GM23338 (cell line): ENCODE measurements at regions not wholly inside any gene's neighbourhood (a gene's known extent, or its start where the extent isn't known, plus 50 kb on each side); places are given as distances from the start of the nearest gene placed in this dataset.

ENCODE experiments used
- ATAC-seq: fragments of 200-7000 bp; cut with Tn5 transposase; 3 replicates; pipeline ENCODE4 v1.9.1; 2020
- DNase-seq: peaks from one replicate; pipeline ENCODE4 v3.0.0-alpha.2; 2015; ENCODE audit warnings: low spot score
- H2AFZ ChIP-seq: fragments of 200-600 bp; sonication (generic); 2 replicates; pipeline ENCODE4 v1.8.0; 2016; ENCODE audit warnings: antibody characterized with exemption, mild to moderate bottlenecking, moderate library complexity
- H3F3A ChIP-seq: fragments of 200-600 bp; sonication (generic); replicated peaks from 2 replicates; pipeline ENCODE4 v1.8.0; 2017; ENCODE audit warnings: antibody characterized with exemption, mixed run types, low read depth
- H3K27ac ChIP-seq: fragments of 200-600 bp; sonication (generic); 2 replicates; pipeline ENCODE4 v1.6.1; 2016; ENCODE audit warnings: low read depth
- H3K27me3 ChIP-seq: fragments of 200-600 bp; sonication (generic); 2 replicates; pipeline ENCODE4 v1.8.0; 2016; ENCODE audit warnings: mild to moderate bottlenecking, mixed run types, moderate library complexity; ENCODE audit not compliant: insufficient read depth
- H3K36me3 ChIP-seq: fragments of 200-600 bp; sonication (generic); 2 replicates; pipeline ENCODE4 v1.8.0; 2016; ENCODE audit warnings: mild to moderate bottlenecking; ENCODE audit not compliant: insufficient read depth
- H3K4me1 ChIP-seq: fragments of 200-600 bp; sonication (generic); 2 replicates; pipeline ENCODE4 v1.8.0; 2016; ENCODE audit warnings: mild to moderate bottlenecking, moderate library complexity; ENCODE audit not compliant: insufficient read depth
- H3K4me2 ChIP-seq: fragments of 200-600 bp; sonication (generic); 2 replicates; pipeline ENCODE4 v1.7.1; 2017; ENCODE audit warnings: mixed run types
- H3K4me3 ChIP-seq: fragments of 200-600 bp; sonication (generic); 2 replicates; pipeline ENCODE4 v1.6.1; 2016; ENCODE audit warnings: mixed run types
- H3K79me2 ChIP-seq: fragments of 200-600 bp; sonication (generic); replicated peaks from 2 replicates; pipeline ENCODE4 v1.8.0; 2017; ENCODE audit warnings: mild to moderate bottlenecking; ENCODE audit not compliant: insufficient read depth
- H3K9me2 ChIP-seq: fragments of 200-600 bp; sonication (generic); 2 replicates; pipeline ENCODE4 v1.8.0; 2017; ENCODE audit not compliant: insufficient read depth
- H4K20me1 ChIP-seq: fragments of 200-600 bp; sonication (generic); replicated peaks from 2 replicates; pipeline ENCODE4 v1.8.0; 2017; ENCODE audit warnings: mild to moderate bottlenecking; ENCODE audit not compliant: insufficient read depth
- H3K27ac Mint-ChIP-seq: 2 replicates; pipeline ENCODE4 v1.8.0; 2020; ENCODE audit warnings: inconsistent platforms, mild to moderate bottlenecking, moderate library complexity, mixed read lengths
- H3K27me3 Mint-ChIP-seq: 3 replicates; pipeline ENCODE4 v1.8.0; 2022; ENCODE audit warnings: low read depth, mild to moderate bottlenecking, moderate library complexity, mixed read lengths, inconsistent platforms; ENCODE audit not compliant: insufficient read depth, poor library complexity
- H3K36me3 Mint-ChIP-seq: 3 replicates; pipeline ENCODE4 v1.8.0; 2021; ENCODE audit warnings: low read depth, mild to moderate bottlenecking, inconsistent platforms, moderate library complexity, mixed read lengths
- H3K4me1 Mint-ChIP-seq: 3 replicates; pipeline ENCODE4 v1.8.0; 2020; ENCODE audit warnings: mild to moderate bottlenecking, inconsistent platforms, mixed read lengths
- H3K4me3 Mint-ChIP-seq: 3 replicates; pipeline ENCODE4 v1.8.0; 2021; ENCODE audit warnings: moderate library complexity, mild to moderate bottlenecking, inconsistent platforms, mixed read lengths
- H3K9me3 Mint-ChIP-seq: 3 replicates; pipeline ENCODE4 v1.8.0; 2020; ENCODE audit warnings: moderate library complexity, mild to moderate bottlenecking, inconsistent platforms, mixed read lengths
- CREB1 ChIP-seq: fragments of 250-450 bp; sonication (Bioruptor Pico); IDR thresholded peaks from 2 replicates; pipeline ENCODE4 v1.5.0; 2020; ENCODE audit warnings: low read depth, mild to moderate bottlenecking, moderate library complexity
- EZH2 ChIP-seq: fragments of 200-600 bp; sonication (generic); IDR thresholded peaks from one replicate; pipeline ENCODE4 v1.8.0; 2017; ENCODE audit warnings: antibody characterized with exemption, mild to moderate bottlenecking, low read depth; ENCODE audit not compliant: unreplicated experiment
- EZH2phosphoT487 ChIP-seq: fragments of 200-600 bp; sonication (generic); IDR thresholded peaks from one replicate; pipeline ENCODE4 v1.8.1; 2018; ENCODE audit warnings: antibody characterized with exemption; ENCODE audit not compliant: unreplicated experiment
- JUNB ChIP-seq: IDR thresholded peaks from one replicate; pipeline ENCODE4 v1.6.1; 2016; ENCODE audit warnings: antibody characterized with exemption; ENCODE audit not compliant: unreplicated experiment
- NANOG ChIP-seq: IDR thresholded peaks from 2 replicates; pipeline ENCODE4 v1.6.1; 2016; ENCODE audit warnings: antibody characterized with exemption, borderline replicate concordance
- POLR2AphosphoS5 ChIP-seq: IDR thresholded peaks from 2 replicates; pipeline ENCODE4 v1.6.1; 2016; ENCODE audit warnings: antibody characterized with exemption, low read depth
- STAT1 ChIP-seq: IDR thresholded peaks from one replicate; pipeline ENCODE4 v1.6.1; 2016; ENCODE audit warnings: antibody characterized with exemption; ENCODE audit not compliant: unreplicated experiment
- ZNF114 ChIP-seq: fragments of 250-450 bp; sonication (Bioruptor Pico); IDR thresholded peaks from 2 replicates; pipeline ENCODE4 v1.5.0; 2020; ENCODE audit warnings: mild to moderate bottlenecking, moderate library complexity
- ZNF331 ChIP-seq: fragments of 250-450 bp; sonication (Bioruptor Pico); IDR thresholded peaks from 2 replicates; pipeline ENCODE4 v1.5.0; 2020; ENCODE audit warnings: low read depth, mild to moderate bottlenecking, moderate library complexity
- TF ChIP-seq, protein P1 (sequence below), 2 experiments: fragments of 200-600 bp in 1 of 2; sonication (generic) in 1 of 2; conservative IDR thresholded peaks; 2 replicates each; pipeline versions ENCODE4 v1.5.1 to v1.6.1; 2016 to 2017; ENCODE audit warnings: antibody characterized with exemption in 2 of 2, low read depth in 2 of 2, mild to moderate bottlenecking in 2 of 2, moderate library complexity in 1 of 2
- TF ChIP-seq, protein P2 (sequence below): IDR thresholded peaks from 2 replicates; pipeline ENCODE4 v1.6.1; 2016; ENCODE audit warnings: antibody characterized with exemption
- TF ChIP-seq, protein P3 (sequence below): IDR thresholded peaks from one replicate; pipeline ENCODE4 v1.6.1; 2018; ENCODE audit warnings: antibody characterized with exemption; ENCODE audit not compliant: unreplicated experiment
- TF ChIP-seq, protein P4 (sequence below): fragments of 250-450 bp; sonication (Bioruptor Pico); IDR thresholded peaks from 2 replicates; pipeline ENCODE4 v1.5.0; 2020; ENCODE audit warnings: mild to moderate bottlenecking, moderate library complexity

GRCh38 chr4:134141728-134142127, 59.9 kb downstream of the PABPC4L start:
- no peak overlapping the region for H3K27ac ChIP-seq
- peaks cover 5% of the 10 kb centered on the region; the same call in 2 of the 3 replicates for H3K9me3 Mint-ChIP-seq
- H3K36me3 Mint-ChIP-seq, result peaks cover 5% of the 10 kb centered on the region; the same call in 2 of the 3 replicates
- no peaks in the 10 kb centered on the region for H3K9me2 ChIP-seq
- no peaks in the 10 kb centered on the region for H3F3A ChIP-seq
- no peak for TF ChIP-seq EZH2phosphoT487
- TF ChIP-seq, protein P1, sequence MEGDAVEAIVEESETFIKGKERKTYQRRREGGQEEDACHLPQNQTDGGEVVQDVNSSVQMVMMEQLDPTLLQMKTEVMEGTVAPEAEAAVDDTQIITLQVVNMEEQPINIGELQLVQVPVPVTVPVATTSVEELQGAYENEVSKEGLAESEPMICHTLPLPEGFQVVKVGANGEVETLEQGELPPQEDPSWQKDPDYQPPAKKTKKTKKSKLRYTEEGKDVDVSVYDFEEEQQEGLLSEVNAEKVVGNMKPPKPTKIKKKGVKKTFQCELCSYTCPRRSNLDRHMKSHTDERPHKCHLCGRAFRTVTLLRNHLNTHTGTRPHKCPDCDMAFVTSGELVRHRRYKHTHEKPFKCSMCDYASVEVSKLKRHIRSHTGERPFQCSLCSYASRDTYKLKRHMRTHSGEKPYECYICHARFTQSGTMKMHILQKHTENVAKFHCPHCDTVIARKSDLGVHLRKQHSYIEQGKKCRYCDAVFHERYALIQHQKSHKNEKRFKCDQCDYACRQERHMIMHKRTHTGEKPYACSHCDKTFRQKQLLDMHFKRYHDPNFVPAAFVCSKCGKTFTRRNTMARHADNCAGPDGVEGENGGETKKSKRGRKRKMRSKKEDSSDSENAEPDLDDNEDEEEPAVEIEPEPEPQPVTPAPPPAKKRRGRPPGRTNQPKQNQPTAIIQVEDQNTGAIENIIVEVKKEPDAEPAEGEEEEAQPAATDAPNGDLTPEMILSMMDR (conservative IDR thresholded peaks at IDR 0.05; ENCODE audit: low read depth in 2 of 2), result no peak
- no peak for TF ChIP-seq ZNF331 (CRISPR knock-in tag)
- no peak for TF ChIP-seq CREB1 (CRISPR knock-in tag)
- no peak for TF ChIP-seq EZH2
- TF ChIP-seq, protein P2, sequence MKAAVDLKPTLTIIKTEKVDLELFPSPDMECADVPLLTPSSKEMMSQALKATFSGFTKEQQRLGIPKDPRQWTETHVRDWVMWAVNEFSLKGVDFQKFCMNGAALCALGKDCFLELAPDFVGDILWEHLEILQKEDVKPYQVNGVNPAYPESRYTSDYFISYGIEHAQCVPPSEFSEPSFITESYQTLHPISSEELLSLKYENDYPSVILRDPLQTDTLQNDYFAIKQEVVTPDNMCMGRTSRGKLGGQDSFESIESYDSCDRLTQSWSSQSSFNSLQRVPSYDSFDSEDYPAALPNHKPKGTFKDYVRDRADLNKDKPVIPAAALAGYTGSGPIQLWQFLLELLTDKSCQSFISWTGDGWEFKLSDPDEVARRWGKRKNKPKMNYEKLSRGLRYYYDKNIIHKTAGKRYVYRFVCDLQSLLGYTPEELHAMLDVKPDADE, result no peak
- TF ChIP-seq ZNF114, result no peak
- no peak for TF ChIP-seq POLR2AphosphoS5
- TF ChIP-seq, protein P3, sequence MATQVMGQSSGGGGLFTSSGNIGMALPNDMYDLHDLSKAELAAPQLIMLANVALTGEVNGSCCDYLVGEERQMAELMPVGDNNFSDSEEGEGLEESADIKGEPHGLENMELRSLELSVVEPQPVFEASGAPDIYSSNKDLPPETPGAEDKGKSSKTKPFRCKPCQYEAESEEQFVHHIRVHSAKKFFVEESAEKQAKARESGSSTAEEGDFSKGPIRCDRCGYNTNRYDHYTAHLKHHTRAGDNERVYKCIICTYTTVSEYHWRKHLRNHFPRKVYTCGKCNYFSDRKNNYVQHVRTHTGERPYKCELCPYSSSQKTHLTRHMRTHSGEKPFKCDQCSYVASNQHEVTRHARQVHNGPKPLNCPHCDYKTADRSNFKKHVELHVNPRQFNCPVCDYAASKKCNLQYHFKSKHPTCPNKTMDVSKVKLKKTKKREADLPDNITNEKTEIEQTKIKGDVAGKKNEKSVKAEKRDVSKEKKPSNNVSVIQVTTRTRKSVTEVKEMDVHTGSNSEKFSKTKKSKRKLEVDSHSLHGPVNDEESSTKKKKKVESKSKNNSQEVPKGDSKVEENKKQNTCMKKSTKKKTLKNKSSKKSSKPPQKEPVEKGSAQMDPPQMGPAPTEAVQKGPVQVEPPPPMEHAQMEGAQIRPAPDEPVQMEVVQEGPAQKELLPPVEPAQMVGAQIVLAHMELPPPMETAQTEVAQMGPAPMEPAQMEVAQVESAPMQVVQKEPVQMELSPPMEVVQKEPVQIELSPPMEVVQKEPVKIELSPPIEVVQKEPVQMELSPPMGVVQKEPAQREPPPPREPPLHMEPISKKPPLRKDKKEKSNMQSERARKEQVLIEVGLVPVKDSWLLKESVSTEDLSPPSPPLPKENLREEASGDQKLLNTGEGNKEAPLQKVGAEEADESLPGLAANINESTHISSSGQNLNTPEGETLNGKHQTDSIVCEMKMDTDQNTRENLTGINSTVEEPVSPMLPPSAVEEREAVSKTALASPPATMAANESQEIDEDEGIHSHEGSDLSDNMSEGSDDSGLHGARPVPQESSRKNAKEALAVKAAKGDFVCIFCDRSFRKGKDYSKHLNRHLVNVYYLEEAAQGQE, result no peak
- TF ChIP-seq STAT1, result no peak
- no peak for TF ChIP-seq JUNB
- TF ChIP-seq, protein P4, sequence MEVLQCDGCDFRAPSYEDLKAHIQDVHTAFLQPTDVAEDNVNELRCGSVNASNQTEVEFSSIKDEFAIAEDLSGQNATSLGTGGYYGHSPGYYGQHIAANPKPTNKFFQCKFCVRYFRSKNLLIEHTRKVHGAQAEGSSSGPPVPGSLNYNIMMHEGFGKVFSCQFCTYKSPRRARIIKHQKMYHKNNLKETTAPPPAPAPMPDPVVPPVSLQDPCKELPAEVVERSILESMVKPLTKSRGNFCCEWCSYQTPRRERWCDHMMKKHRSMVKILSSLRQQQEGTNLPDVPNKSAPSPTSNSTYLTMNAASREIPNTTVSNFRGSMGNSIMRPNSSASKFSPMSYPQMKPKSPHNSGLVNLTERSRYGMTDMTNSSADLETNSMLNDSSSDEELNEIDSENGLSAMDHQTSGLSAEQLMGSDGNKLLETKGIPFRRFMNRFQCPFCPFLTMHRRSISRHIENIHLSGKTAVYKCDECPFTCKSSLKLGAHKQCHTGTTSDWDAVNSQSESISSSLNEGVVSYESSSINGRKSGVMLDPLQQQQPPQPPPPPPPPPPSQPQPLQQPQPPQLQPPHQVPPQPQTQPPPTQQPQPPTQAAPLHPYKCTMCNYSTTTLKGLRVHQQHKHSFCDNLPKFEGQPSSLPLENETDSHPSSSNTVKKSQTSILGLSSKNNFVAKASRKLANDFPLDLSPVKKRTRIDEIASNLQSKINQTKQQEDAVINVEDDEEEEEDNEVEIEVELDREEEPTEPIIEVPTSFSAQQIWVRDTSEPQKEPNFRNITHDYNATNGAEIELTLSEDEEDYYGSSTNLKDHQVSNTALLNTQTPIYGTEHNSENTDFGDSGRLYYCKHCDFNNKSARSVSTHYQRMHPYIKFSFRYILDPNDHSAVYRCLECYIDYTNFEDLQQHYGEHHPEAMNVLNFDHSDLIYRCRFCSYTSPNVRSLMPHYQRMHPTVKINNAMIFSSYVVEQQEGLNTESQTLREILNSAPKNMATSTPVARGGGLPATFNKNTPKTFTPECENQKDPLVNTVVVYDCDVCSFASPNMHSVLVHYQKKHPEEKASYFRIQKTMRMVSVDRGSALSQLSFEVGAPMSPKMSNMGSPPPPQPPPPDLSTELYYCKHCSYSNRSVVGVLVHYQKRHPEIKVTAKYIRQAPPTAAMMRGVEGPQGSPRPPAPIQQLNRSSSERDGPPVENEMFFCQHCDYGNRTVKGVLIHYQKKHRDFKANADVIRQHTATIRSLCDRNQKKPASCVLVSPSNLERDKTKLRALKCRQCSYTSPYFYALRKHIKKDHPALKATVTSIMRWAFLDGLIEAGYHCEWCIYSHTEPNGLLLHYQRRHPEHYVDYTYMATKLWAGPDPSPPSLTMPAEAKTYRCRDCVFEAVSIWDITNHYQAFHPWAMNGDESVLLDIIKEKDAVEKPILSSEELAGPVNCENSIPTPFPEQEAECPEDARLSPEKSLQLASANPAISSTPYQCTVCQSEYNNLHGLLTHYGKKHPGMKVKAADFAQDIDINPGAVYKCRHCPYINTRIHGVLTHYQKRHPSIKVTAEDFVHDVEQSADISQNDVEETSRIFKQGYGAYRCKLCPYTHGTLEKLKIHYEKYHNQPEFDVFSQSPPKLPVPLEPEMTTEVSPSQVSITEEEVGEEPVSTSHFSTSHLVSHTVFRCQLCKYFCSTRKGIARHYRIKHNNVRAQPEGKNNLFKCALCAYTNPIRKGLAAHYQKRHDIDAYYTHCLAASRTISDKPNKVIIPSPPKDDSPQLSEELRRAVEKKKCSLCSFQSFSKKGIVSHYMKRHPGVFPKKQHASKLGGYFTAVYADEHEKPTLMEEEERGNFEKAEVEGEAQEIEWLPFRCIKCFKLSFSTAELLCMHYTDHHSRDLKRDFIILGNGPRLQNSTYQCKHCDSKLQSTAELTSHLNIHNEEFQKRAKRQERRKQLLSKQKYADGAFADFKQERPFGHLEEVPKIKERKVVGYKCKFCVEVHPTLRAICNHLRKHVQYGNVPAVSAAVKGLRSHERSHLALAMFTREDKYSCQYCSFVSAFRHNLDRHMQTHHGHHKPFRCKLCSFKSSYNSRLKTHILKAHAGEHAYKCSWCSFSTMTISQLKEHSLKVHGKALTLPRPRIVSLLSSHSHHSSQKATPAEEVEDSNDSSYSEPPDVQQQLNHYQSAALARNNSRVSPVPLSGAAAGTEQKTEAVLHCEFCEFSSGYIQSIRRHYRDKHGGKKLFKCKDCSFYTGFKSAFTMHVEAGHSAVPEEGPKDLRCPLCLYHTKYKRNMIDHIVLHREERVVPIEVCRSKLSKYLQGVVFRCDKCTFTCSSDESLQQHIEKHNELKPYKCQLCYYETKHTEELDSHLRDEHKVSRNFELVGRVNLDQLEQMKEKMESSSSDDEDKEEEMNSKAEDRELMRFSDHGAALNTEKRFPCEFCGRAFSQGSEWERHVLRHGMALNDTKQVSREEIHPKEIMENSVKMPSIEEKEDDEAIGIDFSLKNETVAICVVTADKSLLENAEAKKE (CRISPR knock-in tag), result no peak
- no peak for TF ChIP-seq NANOG
- no peak for DNase-seq
- H3K27ac Mint-ChIP-seq, result no peak overlapping the region
- H3K4me1 Mint-ChIP-seq, result peaks cover 8% of the 10 kb centered on the region
- H4K20me1 ChIP-seq, result no peaks in the 10 kb centered on the region
- no peaks in the 10 kb centered on the region for H3K27me3 ChIP-seq
- H3K79me2 ChIP-seq, result no peaks in the 10 kb centered on the region
- no peak overlapping the region for H3K4me3 Mint-ChIP-seq
- no peaks in the 10 kb centered on the region for H3K36me3 ChIP-seq
- ATAC-seq, result no peak
- no peaks in the 10 kb centered on the region for H3K27me3 Mint-ChIP-seq
- no peak overlapping the region for H2AFZ ChIP-seq
- H3K4me3 ChIP-seq, result no peak overlapping the region
- H3K4me1 ChIP-seq, result peaks cover 10% of the 10 kb centered on the region; the same call in 1 of the 2 replicates
- no peak overlapping the region for H3K4me2 ChIP-seq
